A549 (cell line): ENCODE measurements at regions not wholly inside any gene's neighbourhood (a gene's known extent, or its start where the extent isn't known, plus 50 kb on each side); places are given as distances from the start of the nearest gene placed in this dataset.

Experiments
- ATAC-seq, 2 experiments: fragments of 200-7000 bp in 1 of 2; fragments of >200 bp in 1 of 2; cut with Nextera tagmentation in 1 of 2; cut with Tn5 transposase in 1 of 2; 3 replicates each; pipeline versions ENCODE4 v1.8.0 to v1.9.1; 2018 to 2020; ENCODE audit warnings: mild to moderate bottlenecking in 1 of 2, moderate library complexity in 1 of 2
- CTCF ChIA-PET: fragments of 300-600 bp; sonication (Branson Sonifier 250); formaldehyde crosslinking; extraction: SDS; loops from one replicate; lab custom pipeline; 2021; ENCODE audit warnings: antibody characterized with exemption, inconsistent platforms; lab: Yijun Ruan, JAX
- POLR2A ChIA-PET: fragments of 350-600 bp; formaldehyde crosslinking; extraction: SDS; loops from one replicate; lab custom pipeline; 2021; ENCODE audit warnings: antibody characterized with exemption, inconsistent platforms; lab: Yijun Ruan, JAX
- DNase-seq, 2 experiments: peaks; one replicate each; pipeline versions ENCODE4 v3.0.0 to v3.0.0-alpha.2; 2011 to 2016; ENCODE audit warnings: low read depth in 1 of 2, low spot score in 1 of 2
- FAIRE-seq: peaks from 2 replicates; lab custom pipeline; 2011; peaks lifted over from hg19 to GRCh38; lab: Jason Lieb, UNC
- H3K27ac ChIP-seq, 2 experiments: fragments of >200 bp; sonication (Bioruptor Twin); formaldehyde crosslinking; 3 replicates each; pipeline ENCODE4 v1.5.1; 2016 to 2017
- H3K4me1 ChIP-seq: fragments of >200 bp; sonication (Bioruptor Twin); formaldehyde crosslinking; 3 replicates; pipeline ENCODE4 v1.6.1; 2016
- H3K4me2 ChIP-seq: fragments of >200 bp; sonication (Bioruptor Twin); formaldehyde crosslinking; 3 replicates; pipeline ENCODE4 v1.6.1; 2016
- H3K4me3 ChIP-seq: fragments of >200 bp; sonication (Bioruptor Twin); formaldehyde crosslinking; 3 replicates; pipeline ENCODE4 v1.5.1; 2016
- H3K9me3 ChIP-seq: fragments of >200 bp; sonication (Bioruptor Twin); formaldehyde crosslinking; 3 replicates; pipeline ENCODE4 v1.6.1; 2016
- BHLHE40 ChIP-seq: IDR thresholded peaks from 2 replicates; pipeline ENCODE4 v1.6.1; 2012; ENCODE audit warnings: low read depth, low read length, inconsistent platforms
- CBX2 ChIP-seq: fragments of 200-600 bp; sonication (generic); IDR thresholded peaks from 2 replicates; pipeline ENCODE4 v1.6.1; 2016; ENCODE audit warnings: low read depth, mild to moderate bottlenecking, borderline replicate concordance
- CBX8 ChIP-seq: fragments of 200-600 bp; sonication (generic); IDR thresholded peaks from 2 replicates; pipeline ENCODE4 v1.6.1; 2016
- CHD2 ChIP-seq: fragments of 150-350 bp; IDR thresholded peaks from 2 replicates; pipeline ENCODE4 v1.6.1; 2014; ENCODE audit warnings: low read length; ENCODE audit not compliant: partially characterized antibody
- CHD4 ChIP-seq: fragments of 200-600 bp; sonication (generic); IDR thresholded peaks from 2 replicates; pipeline ENCODE4 v1.6.1; 2016; ENCODE audit warnings: antibody characterized with exemption, mild to moderate bottlenecking, borderline replicate concordance
- ELK1 ChIP-seq: fragments of 150-350 bp; IDR thresholded peaks from 2 replicates; pipeline ENCODE4 v1.6.1; 2014; ENCODE audit warnings: low read depth, mild to moderate bottlenecking, low read length
- FOSB ChIP-seq: fragments of 250-450 bp; sonication (Bioruptor Pico); IDR thresholded peaks from 2 replicates; pipeline ENCODE4 v1.5.0; 2020; ENCODE audit warnings: mild to moderate bottlenecking, moderate library complexity
- HEYL ChIP-seq: fragments of 250-450 bp; sonication (Bioruptor Pico); IDR thresholded peaks from 2 replicates; pipeline ENCODE4 v1.8.0; 2021; ENCODE audit warnings: mild to moderate bottlenecking, moderate library complexity
- HMGXB4 ChIP-seq: fragments of 250-450 bp; sonication (Bioruptor Pico); IDR thresholded peaks from 2 replicates; pipeline ENCODE4 v1.5.0; 2021; ENCODE audit warnings: mild to moderate bottlenecking, moderate library complexity, borderline replicate concordance
- HOXA7 ChIP-seq: fragments of 250-450 bp; sonication (Bioruptor Pico); IDR thresholded peaks from 2 replicates; pipeline ENCODE4 v1.5.0; 2020; ENCODE audit warnings: mild to moderate bottlenecking, moderate library complexity
- KDM5A ChIP-seq: fragments of 200-600 bp; sonication (generic); IDR thresholded peaks from 2 replicates; pipeline ENCODE4 v1.6.1; 2016; ENCODE audit warnings: antibody characterized with exemption, mild to moderate bottlenecking
- MAFK ChIP-seq: fragments of 450-650 bp; IDR thresholded peaks from 2 replicates; pipeline ENCODE4 v1.6.1; 2014; ENCODE audit not compliant: partially characterized antibody
- MAX ChIP-seq: IDR thresholded peaks from 2 replicates; pipeline ENCODE4 v1.6.1; 2012
- NPAS2 ChIP-seq: fragments of 250-450 bp; sonication (Bioruptor Pico); IDR thresholded peaks from 2 replicates; pipeline ENCODE4 v1.8.0; 2022; ENCODE audit warnings: mild to moderate bottlenecking, moderate library complexity, borderline replicate concordance
- NR3C1 ChIP-seq: fragments of >200 bp; sonication (Bioruptor Twin); formaldehyde crosslinking; IDR thresholded peaks from 3 replicates; pipeline ENCODE4 v1.6.1; 2017
- POLR2A ChIP-seq: IDR thresholded peaks from 2 replicates; pipeline ENCODE4 v1.6.1; 2012; ENCODE audit warnings: mild to moderate bottlenecking, low read length
- POLR2AphosphoS2 ChIP-seq: conservative IDR thresholded peaks from 2 replicates; pipeline ENCODE4 v1.6.1; 2012; ENCODE audit warnings: low read length, improper control_type of control experiment, inconsistent platforms
- RARB ChIP-seq: fragments of 250-450 bp; sonication (Bioruptor Pico); IDR thresholded peaks from 2 replicates; pipeline ENCODE4 v1.8.0; 2021; ENCODE audit warnings: mild to moderate bottlenecking, moderate library complexity
- REST ChIP-seq: fragments of 200-600 bp; sonication (generic); IDR thresholded peaks from 2 replicates; pipeline ENCODE4 v1.6.1; 2016; ENCODE audit warnings: antibody characterized with exemption, mild to moderate bottlenecking, moderate library complexity
- SREBF2 ChIP-seq: fragments of 450-650 bp; IDR thresholded peaks from 2 replicates; pipeline ENCODE4 v1.6.1; 2014; ENCODE audit warnings: mild to moderate bottlenecking, moderate library complexity
- TP53 ChIP-seq: fragments of 250-450 bp; sonication (Bioruptor Pico); IDR thresholded peaks from 2 replicates; pipeline ENCODE4 v1.5.0; 2021; ENCODE audit warnings: mild to moderate bottlenecking, moderate library complexity
- ZFP36 ChIP-seq: fragments of 450-650 bp; IDR thresholded peaks from 2 replicates; pipeline ENCODE4 v1.6.1; 2014; ENCODE audit warnings: borderline replicate concordance; ENCODE audit not compliant: partially characterized antibody
- ZNF302 ChIP-seq: fragments of 250-450 bp; sonication (Bioruptor Pico); IDR thresholded peaks from 2 replicates; pipeline ENCODE4 v1.9.0; 2021; ENCODE audit warnings: inconsistent platforms, mild to moderate bottlenecking, moderate library complexity
- ZSCAN20 ChIP-seq: fragments of 250-450 bp; sonication (Bioruptor Pico); IDR thresholded peaks from 2 replicates; pipeline ENCODE4 v1.8.0; 2022; ENCODE audit warnings: mild to moderate bottlenecking, moderate library complexity
- WGBS: methylation state at CpG from one replicate; pipeline ENCODE4 v1.1.6; 2017; ENCODE audit errors: missing lambda C conversion rate; 5-methylcytosine and 5-hydroxymethylcytosine counted together

GRCh38 chr2:64762301-64762997, 108.7 kb upstream of the SERTAD2 start:
- Histone ChIP-seq H3K4me3 (no peak overlapping the region), H3K4me1 (peaks cover 5% of the 10 kb centered on the region), H3K9me3 (no peaks in the 10 kb centered on the region), H3K4me2 (no peak overlapping the region), H3K27ac (no peak overlapping the region)
- CTCF ChIA-PET: interaction anchor here (1.0 to 2.0 kb wide), 6 partner anchors 12 to 240 kb away, joined by 3 to 9 read pairs (median 4); no protein-coding TSS in a partner anchor
- POLR2A ChIA-PET: interaction anchor here (1.0 to 6.0 kb wide), 3 partner anchors 11 to 109 kb away, joined by 5 to 30 read pairs (median 7); partner anchors contain the start of gene SERTAD2
- 77% methylated on average over 4 of the region's 4 CpGs for WGBS
- TF ChIP-seq HOXA7 (CRISPR knock-in tag) (no peak), ZSCAN20 (CRISPR knock-in tag) (no peak), POLR2A (no peak), NPAS2 (CRISPR knock-in tag) (no peak), TP53 (CRISPR knock-in tag) (no peak), CHD4 (no peak), MAX (no peak), RARB (no peak), FOSB (CRISPR knock-in tag) (no peak), HEYL (CRISPR knock-in tag) (no peak), ZNF302 (no peak), HMGXB4 (CRISPR knock-in tag) (no peak), REST (no peak)
- FAIRE-seq (no peak), DNase-seq (no peak), ATAC-seq (no peak)

GRCh38 chr2:64763126-64763525, 109.4 kb upstream of the SERTAD2 start:
- no peak for TF ChIP-seq NR3C1
- no peak for TF ChIP-seq ELK1
- no peak for TF ChIP-seq CHD2
- TF ChIP-seq POLR2AphosphoS2: no peak
- no peak for TF ChIP-seq BHLHE40
- TF ChIP-seq KDM5A: no peak
- TF ChIP-seq CBX2: no peak
- TF ChIP-seq MAFK: no peak
- TF ChIP-seq CHD4: no peak
- TF ChIP-seq CBX8: no peak
- no peak for TF ChIP-seq ZFP36
- TF ChIP-seq RARB: no peak
- no peak for TF ChIP-seq SREBF2
- WGBS: 68% methylated on average over 1 of the region's 1 CpG
- H3K27ac ChIP-seq: no peak overlapping the region
- DNase-seq: no peak
- peaks cover 6% of the 10 kb centered on the region for H3K4me1 ChIP-seq
- FAIRE-seq: no peak
- no peak for ATAC-seq
- H3K4me3 ChIP-seq: no peak overlapping the region
- ChIA-PET CTCF (interaction anchor here (0.6 to 2.0 kb wide), 8 partner anchors 10 to 179 kb away, joined by 3 to 9 read pairs (median 3); no protein-coding TSS in a partner anchor), POLR2A (interaction anchor here (0.6 to 6.0 kb wide), 4 partner anchors 12 to 110 kb away, joined by 4 to 30 read pairs (median 6); partner anchors contain the start of gene SERTAD2)
- H3K4me2 ChIP-seq: no peak overlapping the region
- H3K9me3 ChIP-seq: no peaks in the 10 kb centered on the region
